ENCODE measurements at regions not wholly inside any gene's neighbourhood (a gene's known extent, or its start where the extent isn't known, plus 50 kb on each side); places are given as distances from the start of the nearest gene placed in this dataset.

DNA sequence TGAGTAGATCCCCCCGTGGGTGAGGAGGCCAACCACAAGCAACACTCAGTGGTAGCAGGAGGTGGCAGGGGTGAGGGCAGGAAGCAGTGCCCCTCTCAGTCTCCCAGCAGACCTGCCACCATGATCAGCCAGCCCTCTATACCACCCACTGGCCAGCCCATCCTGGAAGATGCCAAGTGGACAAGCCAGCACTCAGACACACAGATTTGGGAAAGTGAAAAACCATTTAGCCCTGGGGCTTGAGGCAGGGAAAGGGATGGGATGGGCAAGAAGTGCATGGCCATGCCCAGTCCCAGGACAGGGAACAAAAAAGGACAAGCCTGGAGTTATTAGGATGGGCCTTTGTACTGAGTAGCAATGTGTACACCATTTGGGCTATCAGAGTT, 76.9 kb downstream of the HFE start:
- no peak overlapping the region for H3K4me3 ChIP-seq (ENCODE audit: low read depth, low read length)
- TF ChIP-seq, protein P1, sequence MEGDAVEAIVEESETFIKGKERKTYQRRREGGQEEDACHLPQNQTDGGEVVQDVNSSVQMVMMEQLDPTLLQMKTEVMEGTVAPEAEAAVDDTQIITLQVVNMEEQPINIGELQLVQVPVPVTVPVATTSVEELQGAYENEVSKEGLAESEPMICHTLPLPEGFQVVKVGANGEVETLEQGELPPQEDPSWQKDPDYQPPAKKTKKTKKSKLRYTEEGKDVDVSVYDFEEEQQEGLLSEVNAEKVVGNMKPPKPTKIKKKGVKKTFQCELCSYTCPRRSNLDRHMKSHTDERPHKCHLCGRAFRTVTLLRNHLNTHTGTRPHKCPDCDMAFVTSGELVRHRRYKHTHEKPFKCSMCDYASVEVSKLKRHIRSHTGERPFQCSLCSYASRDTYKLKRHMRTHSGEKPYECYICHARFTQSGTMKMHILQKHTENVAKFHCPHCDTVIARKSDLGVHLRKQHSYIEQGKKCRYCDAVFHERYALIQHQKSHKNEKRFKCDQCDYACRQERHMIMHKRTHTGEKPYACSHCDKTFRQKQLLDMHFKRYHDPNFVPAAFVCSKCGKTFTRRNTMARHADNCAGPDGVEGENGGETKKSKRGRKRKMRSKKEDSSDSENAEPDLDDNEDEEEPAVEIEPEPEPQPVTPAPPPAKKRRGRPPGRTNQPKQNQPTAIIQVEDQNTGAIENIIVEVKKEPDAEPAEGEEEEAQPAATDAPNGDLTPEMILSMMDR (IDR thresholded peaks at IDR 0.05; ENCODE audit: low read depth, low read length) = no peak

DNA sequence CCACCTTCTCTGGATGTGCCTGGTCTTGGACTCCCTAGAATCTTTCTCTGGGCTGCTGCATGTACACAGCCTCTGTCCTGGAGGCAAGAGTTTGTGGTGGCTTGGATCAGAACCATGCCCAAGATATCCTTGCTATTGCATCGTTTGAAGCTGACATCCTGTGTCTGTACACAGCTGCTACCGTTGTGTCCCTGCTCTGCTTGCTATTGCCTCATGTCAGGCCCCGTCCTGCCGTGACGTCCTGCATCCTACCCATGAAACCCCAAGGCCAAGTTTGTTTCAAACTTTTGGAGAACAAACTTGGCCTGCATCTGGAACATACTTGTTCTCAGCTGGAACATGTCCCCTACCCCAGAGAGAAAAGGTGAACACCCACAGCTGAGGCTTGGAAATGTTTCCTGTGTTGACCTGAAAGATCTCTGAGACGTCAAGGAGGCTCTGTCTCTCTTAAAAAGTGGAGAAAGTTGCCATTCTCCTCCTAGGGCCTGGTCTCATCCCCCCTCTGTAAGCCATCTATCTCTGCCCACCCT, 78.1 kb downstream of the HFE start:
- TF ChIP-seq, protein P1 (IDR thresholded peaks at IDR 0.05; ENCODE audit: low read depth, low read length) = no peak
- no peak overlapping the region for H3K4me3 ChIP-seq (ENCODE audit: low read depth, low read length)

DNA sequence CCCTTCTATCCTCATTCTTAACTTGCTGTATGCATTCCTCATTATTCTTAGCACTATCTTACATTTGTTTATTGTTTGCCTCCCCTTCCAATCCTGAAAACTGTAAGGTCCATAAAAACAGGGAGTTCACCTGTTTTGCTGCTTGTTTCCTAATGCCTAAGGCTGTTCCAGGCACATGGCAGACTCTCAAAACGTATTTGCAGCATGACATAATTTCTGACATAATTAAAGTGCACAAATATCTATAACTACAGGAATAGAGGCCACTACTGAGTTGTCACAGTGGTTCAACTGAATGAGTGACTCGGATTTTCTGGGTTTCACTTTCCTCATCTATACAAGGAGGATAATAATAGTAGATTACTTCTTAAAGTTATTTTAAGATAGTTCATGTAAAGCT, 83.0 kb downstream of the HFE start:
- no peak overlapping the region for H3K4me3 ChIP-seq (ENCODE audit: low read depth, low read length)
- TF ChIP-seq, protein P1 (IDR thresholded peaks at IDR 0.05; ENCODE audit: low read depth, low read length) = no peak

- TF ChIP-seq, protein P1 (IDR thresholded peaks at IDR 0.05; ENCODE audit: low read depth, low read length) = no peak
- H3K4me3 ChIP-seq (ENCODE audit: low read depth, low read length) = peak overlapping the region; percentile 68
Observed at GRCh38 chr6:26170951-26171841, 84.0 kb downstream of the HFE start.

DNA sequence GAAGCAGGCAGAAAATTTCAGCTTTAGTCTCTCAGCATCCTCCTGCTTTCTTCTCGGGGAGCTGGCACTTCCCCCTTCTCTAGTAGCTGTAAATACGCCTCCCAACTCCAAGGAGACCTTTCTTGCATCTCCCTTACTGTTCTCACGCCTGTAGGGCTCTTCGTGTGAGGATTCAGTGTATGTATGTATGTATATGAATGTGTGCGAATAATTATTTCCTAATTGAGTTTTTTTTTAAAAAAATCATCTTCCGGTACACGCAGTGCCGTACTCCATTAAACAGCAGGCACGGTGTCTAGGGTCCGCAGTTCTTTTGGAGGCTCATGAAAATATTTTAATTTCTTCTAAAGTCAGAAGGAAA, 85.4 kb downstream of the HFE start:
- TF ChIP-seq, protein P1 (IDR thresholded peaks at IDR 0.05; ENCODE audit: low read depth, low read length) = no peak
- peak overlapping the region; percentile 68 for H3K4me3 ChIP-seq (ENCODE audit: low read depth, low read length)

DNA sequence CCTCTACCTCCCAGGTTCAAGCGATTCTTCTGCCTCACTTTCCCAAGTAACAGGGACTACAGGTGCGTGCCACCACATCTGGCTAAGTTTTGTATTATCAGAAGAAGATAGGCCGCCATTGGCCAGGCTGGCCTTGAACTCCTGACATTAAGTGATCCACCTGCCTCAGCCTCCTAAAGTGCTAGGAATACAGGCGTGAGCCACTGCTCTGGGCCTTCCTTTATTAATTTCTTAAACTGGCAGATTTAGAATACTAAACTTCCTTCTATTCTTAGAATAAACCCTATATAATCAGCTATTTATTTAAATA, 86.6 kb downstream of the HFE start:
- TF ChIP-seq, protein P1 (IDR thresholded peaks at IDR 0.05; ENCODE audit: low read depth, low read length) = no peak
- H3K4me3 ChIP-seq (ENCODE audit: low read depth, low read length) = no peak overlapping the region

DNA sequence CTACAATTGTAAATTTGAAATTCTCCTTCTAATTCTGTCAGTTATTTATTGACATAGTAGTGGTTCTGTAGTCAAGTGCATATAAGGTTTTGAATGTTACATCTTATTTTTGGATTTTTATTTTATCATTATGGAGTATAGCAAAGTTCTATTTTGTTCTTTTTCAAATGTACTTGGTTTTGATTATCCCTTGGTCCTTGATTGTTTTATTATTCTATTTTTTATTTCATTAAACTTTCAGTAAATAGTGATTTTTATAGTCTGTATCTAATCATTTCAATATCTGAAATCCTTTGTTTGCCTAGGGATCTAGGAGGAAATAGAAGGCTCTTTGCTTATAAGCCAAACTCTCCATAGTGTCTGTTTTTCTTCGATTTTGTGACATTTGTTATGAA, 87.8 kb downstream of the HFE start:
- H3K4me3 ChIP-seq (ENCODE audit: low read depth, low read length) = no peak overlapping the region
- TF ChIP-seq, protein P1 (IDR thresholded peaks at IDR 0.05; ENCODE audit: low read depth, low read length) = no peak
